HG03558 (cell line): ENCODE measurements at regions not wholly inside any gene's neighbourhood (a gene's known extent, or its start where the extent isn't known, plus 50 kb on each side); places are given as distances from the start of the nearest gene placed in this dataset.

Experiments
- ATAC-seq: cut with Tn5 transposase; IDR thresholded peaks from one replicate; pipeline ENCODE4 v1.9.1; 2021; ENCODE audit warnings: moderate number of reproducible peaks; ENCODE audit not compliant: unreplicated experiment; ENCODE audit errors: extremely low read depth

GRCh38 chr18:39788383-39788782 lies 2166.7 kb upstream of the PIK3C3 start:
- ATAC-seq: no peak

DNA sequence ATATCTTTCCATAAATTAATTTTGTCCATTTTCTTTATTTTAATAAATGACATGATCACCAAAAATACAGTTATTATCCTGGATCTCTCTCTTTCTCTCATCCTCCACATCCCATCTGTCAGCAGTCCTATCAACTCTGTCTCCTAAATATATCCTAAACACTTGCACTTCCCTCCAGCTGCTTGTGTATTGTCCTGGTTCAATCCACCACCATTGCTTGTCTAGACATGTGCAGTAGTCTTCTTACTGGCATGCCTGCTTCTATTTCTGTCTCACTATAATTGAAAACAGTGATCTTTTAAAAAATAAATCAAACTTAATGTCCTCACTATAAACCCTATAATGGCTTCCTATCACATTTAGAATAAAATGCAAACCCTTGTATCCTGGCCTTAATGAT lies 2168.6 kb upstream of the PIK3C3 start:
- no peak for ATAC-seq

- no peak for ATAC-seq
Observed at GRCh38 chr18:39784541-39784940, 2170.5 kb upstream of the PIK3C3 start.

DNA sequence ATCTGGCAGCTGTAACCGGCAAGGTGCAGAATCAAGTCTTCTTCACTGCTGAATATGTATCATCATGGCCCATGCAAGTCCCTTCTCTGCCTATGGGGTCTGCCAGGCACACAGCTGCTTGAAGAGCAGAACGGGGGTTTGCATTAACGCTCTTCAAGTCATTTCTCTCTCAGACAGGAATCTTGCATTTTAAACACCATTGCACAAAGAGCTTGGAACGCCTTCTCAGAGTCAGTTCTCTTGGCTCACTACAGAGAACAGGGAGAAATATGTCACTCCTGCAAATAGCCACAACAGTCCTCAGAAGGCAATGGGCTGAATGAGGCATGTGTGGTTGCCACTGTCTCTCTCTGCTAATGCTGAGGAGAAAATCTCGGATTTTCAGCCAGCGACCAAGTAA lies 2173.5 kb upstream of the PIK3C3 start:
- ATAC-seq: no peak

DNA sequence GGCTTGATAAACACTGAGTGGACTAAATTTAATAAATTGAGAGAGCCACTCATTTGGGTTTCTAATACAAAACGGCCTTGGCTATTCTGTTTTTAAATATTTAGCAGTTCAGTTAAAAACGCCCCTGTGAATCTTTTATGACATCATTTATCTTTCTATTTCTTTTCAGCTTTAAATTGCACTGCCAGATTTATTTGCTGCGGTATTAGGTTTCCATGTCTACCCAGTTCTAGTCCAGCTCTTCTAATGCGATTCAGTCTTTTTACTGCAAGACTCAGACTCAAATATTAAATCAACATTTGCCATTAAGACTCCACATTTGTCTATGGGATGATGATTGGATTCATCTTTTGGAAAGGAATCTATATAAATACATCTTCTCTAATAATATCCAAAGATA lies 2174.3 kb upstream of the PIK3C3 start:
- ATAC-seq: no peak

GRCh38 chr18:39779926-39780325 lies 2175.1 kb upstream of the PIK3C3 start:
- no peak for ATAC-seq

DNA sequence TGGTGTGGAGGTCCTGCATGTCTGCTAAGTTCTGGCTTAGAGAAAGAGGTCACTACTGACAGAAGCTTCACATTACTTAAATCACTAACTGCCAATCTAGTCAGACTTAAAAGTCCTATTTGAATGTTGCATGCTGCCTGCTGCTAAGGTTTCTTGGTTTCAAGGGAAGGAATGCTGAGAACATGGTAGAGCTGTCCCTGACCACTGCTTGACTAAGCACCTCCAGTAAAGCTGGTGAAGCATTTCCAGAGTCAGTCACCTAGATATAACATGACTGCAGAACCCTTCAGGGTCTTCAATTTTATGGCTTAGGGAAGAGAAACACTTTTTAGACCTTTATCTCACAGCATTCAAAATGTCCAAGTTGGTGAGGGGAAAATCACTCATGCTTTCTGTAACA lies 2178.3 kb upstream of the PIK3C3 start:
- ATAC-seq: no peak

GRCh38 chr18:39774957-39775598 lies 2180.0 kb upstream of the PIK3C3 start:
- no peak for ATAC-seq

GRCh38 chr18:39773646-39774045 lies 2181.4 kb upstream of the PIK3C3 start:
- no peak for ATAC-seq

GRCh38 chr18:39772155-39772919 lies 2182.7 kb upstream of the PIK3C3 start:
- ATAC-seq: no peak

- ATAC-seq: no peak
Observed at GRCh38 chr18:39770399-39770798, 2184.6 kb upstream of the PIK3C3 start.

- no peak for ATAC-seq
Observed at GRCh38 chr18:39764873-39765272, 2190.2 kb upstream of the PIK3C3 start.

- ATAC-seq: no peak
Observed at GRCh38 chr18:39761273-39761672, 2193.8 kb upstream of the PIK3C3 start.

- no peak for ATAC-seq
Observed at GRCh38 chr18:39759926-39760325, 2194.3 kb upstream of the CELF4 start.

DNA sequence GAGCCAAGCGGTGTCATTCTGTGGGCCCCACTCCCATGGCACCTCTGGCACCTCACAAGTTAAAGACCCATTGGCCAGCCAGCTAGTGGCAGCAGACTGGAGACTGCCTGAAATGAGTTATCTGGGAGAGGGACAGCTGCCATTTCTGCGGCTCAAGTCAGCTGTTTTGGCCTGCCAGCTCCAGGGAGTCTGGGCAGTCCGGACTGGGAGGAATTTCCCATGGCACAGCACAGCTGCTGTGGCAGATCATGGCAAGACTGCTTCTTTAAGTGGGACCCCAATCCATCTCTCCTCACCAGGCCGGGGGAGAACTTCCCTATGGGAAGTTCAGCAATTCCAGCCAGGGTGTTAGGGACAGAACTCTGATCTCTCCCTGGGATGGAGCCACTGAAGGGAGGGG lies 2187.6 kb upstream of the CELF4 start:
- no peak for ATAC-seq

- no peak for ATAC-seq
Observed at GRCh38 chr18:39752351-39752750, 2186.8 kb upstream of the CELF4 start.

DNA sequence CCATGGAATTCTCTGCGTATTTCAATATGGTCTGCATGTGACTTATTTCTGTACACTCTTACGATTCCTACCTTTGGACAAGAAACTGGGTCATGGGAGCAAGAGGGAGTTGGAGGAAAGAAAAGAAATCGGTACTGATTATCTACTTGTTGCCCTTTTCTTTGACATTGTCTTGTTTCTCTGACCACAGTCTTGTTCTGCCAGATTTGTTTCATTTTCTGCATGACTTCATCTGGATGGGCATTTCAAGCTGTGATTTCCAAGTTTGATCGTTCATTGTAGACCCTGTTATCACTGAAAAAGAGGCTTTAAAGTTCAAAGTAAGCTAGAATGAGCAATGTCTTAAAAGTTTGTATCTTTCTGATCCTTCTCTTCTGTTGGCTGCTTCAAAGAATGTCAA lies 2186.3 kb upstream of the CELF4 start:
- no peak for ATAC-seq

DNA sequence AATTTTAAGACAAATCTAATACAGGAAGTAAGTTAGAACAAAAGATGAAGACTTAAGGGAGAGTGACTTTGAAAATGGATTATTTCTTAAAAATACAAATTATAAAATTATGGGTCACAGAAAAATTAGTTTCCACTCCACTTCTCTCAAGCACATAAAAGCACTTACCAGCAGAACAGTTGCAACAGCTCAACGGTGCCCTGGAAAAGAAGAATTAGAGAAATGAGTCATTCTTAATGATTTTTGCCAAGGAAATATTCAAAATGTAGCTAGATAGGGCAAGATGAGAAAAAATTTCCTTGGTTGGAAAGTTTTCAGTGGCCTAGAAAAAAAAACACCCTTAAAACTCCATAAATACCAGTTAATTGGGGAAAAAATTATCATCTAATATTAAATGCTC lies 2185.6 kb upstream of the CELF4 start:
- no peak for ATAC-seq

GRCh38 chr18:39749154-39749553 lies 2183.6 kb upstream of the CELF4 start:
- no peak for ATAC-seq

DNA sequence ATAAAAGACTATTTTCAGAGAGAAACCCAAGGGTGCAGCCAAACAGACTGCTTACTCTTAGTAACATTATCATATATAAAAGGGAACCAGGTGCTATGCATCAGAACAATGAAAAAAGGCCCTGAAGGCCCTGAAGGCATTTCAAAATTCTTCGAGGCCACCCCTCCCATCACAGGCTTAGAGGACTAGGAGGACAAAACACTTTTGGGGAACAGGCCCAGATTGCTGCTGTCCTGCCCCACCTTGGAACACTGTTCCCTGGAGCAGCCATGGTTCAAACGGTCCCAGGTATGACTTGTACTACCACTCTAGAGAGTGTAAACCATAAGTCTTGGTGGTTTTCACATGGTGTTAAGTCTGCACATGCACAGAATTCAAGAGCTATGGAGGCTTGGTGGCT lies 2183.1 kb upstream of the CELF4 start:
- ATAC-seq: no peak

DNA sequence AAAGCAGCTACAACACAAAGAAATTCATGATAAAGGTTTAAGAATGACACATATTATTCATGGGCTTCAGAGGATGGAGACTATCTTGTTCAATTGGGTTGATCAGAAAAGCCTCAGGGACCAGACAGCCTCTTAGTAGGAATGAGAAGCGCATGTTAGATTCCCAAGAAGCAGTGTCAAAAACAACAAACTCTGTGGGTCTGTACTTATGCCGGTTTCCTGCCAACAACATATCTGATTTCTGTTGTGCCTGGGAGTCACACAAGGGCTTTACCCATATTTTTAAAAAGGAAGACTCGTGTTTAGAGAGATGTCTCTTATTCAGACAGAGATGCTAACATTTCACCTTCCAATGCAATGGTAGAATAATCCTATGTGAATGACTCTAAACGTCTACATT lies 2180.6 kb upstream of the CELF4 start:
- ATAC-seq: no peak

- no peak for ATAC-seq
Observed at GRCh38 chr18:39743463-39743862, 2177.9 kb upstream of the CELF4 start.
